Type B pancreatic cell (in vitro differentiated cells): ENCODE measurements at regions not wholly inside any gene's neighbourhood (a gene's known extent, or its start where the extent isn't known, plus 50 kb on each side); places are given as distances from the start of the nearest gene placed in this dataset.

Experiments used
- DNase-seq: peaks from one replicate; pipeline ENCODE4 v3.0.0; 2021; ENCODE audit warnings: mixed read lengths; ENCODE audit not compliant: unreplicated experiment; ENCODE audit errors: extremely low spot score
- H3K27ac Mint-ChIP-seq: 2 replicates; pipeline ENCODE4 v1.8.0; 2021; ENCODE audit warnings: mild to moderate bottlenecking, mixed read lengths
- H3K27me3 Mint-ChIP-seq: 2 replicates; pipeline ENCODE4 v1.8.0; 2021; ENCODE audit warnings: mixed read lengths
- H3K36me3 Mint-ChIP-seq: 2 replicates; pipeline ENCODE4 v1.8.0; 2021; ENCODE audit warnings: mixed read lengths
- H3K4me1 Mint-ChIP-seq: one replicate; pipeline ENCODE4 v1.8.0; 2021; ENCODE audit warnings: mixed read lengths; ENCODE audit not compliant: unreplicated experiment
- H3K4me3 Mint-ChIP-seq: 2 replicates; pipeline ENCODE4 v1.8.0; 2021; ENCODE audit warnings: mild to moderate bottlenecking, mixed read lengths
- H3K9me3 Mint-ChIP-seq: 2 replicates; pipeline ENCODE4 v1.8.0; 2021; ENCODE audit warnings: mixed read lengths
- CTCF ChIP-seq: fragments of 200-600 bp; sonication (generic); conservative IDR thresholded peaks from 2 replicates; pipeline ENCODE4 v1.5.0; 2021; ENCODE audit warnings: antibody characterized with exemption, mild to moderate bottlenecking

GRCh38 chr1:239600588-239600987 lies 214.2 kb downstream of the CHRM3 start:
- Mint-ChIP-seq H3K36me3 (no peaks in the 10 kb centered on the region), H3K27ac (no peak overlapping the region), H3K9me3 (no peaks in the 10 kb centered on the region), H3K4me3 (no peak overlapping the region), H3K4me1 (no peaks in the 10 kb centered on the region), H3K27me3 (peaks cover 8% of the 10 kb centered on the region)
- DNase-seq: no peak
- no peak for TF ChIP-seq CTCF

GRCh38 chr1:239601108-239601507 lies 214.7 kb downstream of the CHRM3 start:
- H3K9me3 Mint-ChIP-seq: no peaks in the 10 kb centered on the region
- no peak overlapping the region for H3K27ac Mint-ChIP-seq
- H3K4me1 Mint-ChIP-seq: no peaks in the 10 kb centered on the region
- H3K4me3 Mint-ChIP-seq: no peak overlapping the region
- no peak for DNase-seq
- no peaks in the 10 kb centered on the region for H3K36me3 Mint-ChIP-seq
- H3K27me3 Mint-ChIP-seq: peaks cover 8% of the 10 kb centered on the region
- no peak for TF ChIP-seq CTCF

GRCh38 chr1:239603530-239603929 lies 217.2 kb downstream of the CHRM3 start:
- no peak overlapping the region for H3K4me3 Mint-ChIP-seq
- H3K36me3 Mint-ChIP-seq: no peaks in the 10 kb centered on the region
- no peak overlapping the region for H3K27ac Mint-ChIP-seq
- no peaks in the 10 kb centered on the region for H3K4me1 Mint-ChIP-seq
- TF ChIP-seq CTCF: no peak
- no peaks in the 10 kb centered on the region for H3K9me3 Mint-ChIP-seq
- no peak for DNase-seq
- peaks cover 8% of the 10 kb centered on the region for H3K27me3 Mint-ChIP-seq

- H3K27me3 Mint-ChIP-seq: peaks cover 3% of the 10 kb centered on the region
- no peak overlapping the region for H3K27ac Mint-ChIP-seq
Measured at GRCh38 chr1:239606850-239607400, 220.6 kb downstream of the CHRM3 start.

GRCh38 chr1:239608469-239608868 lies 222.1 kb downstream of the CHRM3 start:
- no peaks in the 10 kb centered on the region for H3K9me3 Mint-ChIP-seq
- DNase-seq: no peak
- H3K27ac Mint-ChIP-seq: no peak overlapping the region
- no peak for TF ChIP-seq CTCF
- H3K36me3 Mint-ChIP-seq: no peaks in the 10 kb centered on the region
- peaks cover 3% of the 10 kb centered on the region for H3K27me3 Mint-ChIP-seq
- no peaks in the 10 kb centered on the region for H3K4me1 Mint-ChIP-seq
- H3K4me3 Mint-ChIP-seq: no peak overlapping the region

More at GRCh38 chr1:239606850-239607400, 220.6 kb downstream of the CHRM3 start:
- DNase-seq: no peak
- no peaks in the 10 kb centered on the region for H3K4me1 Mint-ChIP-seq
- H3K4me3 Mint-ChIP-seq: no peak overlapping the region
- TF ChIP-seq CTCF: no peak
- no peaks in the 10 kb centered on the region for H3K9me3 Mint-ChIP-seq
- H3K36me3 Mint-ChIP-seq: no peaks in the 10 kb centered on the region

- no peak for DNase-seq
- no peaks in the 10 kb centered on the region for H3K9me3 Mint-ChIP-seq
- H3K4me1 Mint-ChIP-seq: peaks cover 8% of the 10 kb centered on the region
- no peak overlapping the region for H3K27ac Mint-ChIP-seq
- no peak overlapping the region for H3K4me3 Mint-ChIP-seq
- no peaks in the 10 kb centered on the region for H3K36me3 Mint-ChIP-seq
- TF ChIP-seq CTCF: no peak
- peaks cover 7% of the 10 kb centered on the region for H3K27me3 Mint-ChIP-seq
Measured at GRCh38 chr1:239612379-239612778, 226.0 kb downstream of the CHRM3 start.
